ENCODE measurements at regions not wholly inside any gene's neighbourhood (a gene's known extent, or its start where the extent isn't known, plus 50 kb on each side); places are given as distances from the start of the nearest gene placed in this dataset.

DNA sequence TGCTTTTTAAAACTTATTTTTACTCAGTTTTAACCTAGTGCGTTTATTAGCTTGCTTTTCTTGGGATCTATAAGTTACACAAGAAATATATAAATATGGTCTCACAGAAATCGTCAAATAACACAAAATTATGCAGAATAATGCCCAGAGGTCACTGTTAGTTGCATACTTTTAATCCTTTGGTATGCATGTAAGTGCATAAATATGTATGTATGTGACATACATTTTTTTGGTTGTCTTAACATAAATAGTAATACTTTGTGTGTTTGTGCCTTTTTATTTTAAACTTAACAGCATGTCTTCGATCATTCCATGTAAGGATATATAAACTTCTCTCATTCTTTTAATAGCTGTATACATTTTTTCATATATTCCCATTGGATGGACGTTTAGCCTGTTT is 459.6 kb downstream of the PCNX1 start:
- H3K9me3 ChIP-seq (ENCODE audit: insufficient read depth, low read depth) = no peaks in the 10 kb centered on the region
- H3K36me3 ChIP-seq (ENCODE audit: low read depth) = peaks cover 4% of the 10 kb centered on the region; the same call in 1 of the 2 replicates
- DNase-seq = no peak
- H3K9me2 ChIP-seq (ENCODE audit: insufficient read depth) = no peaks in the 10 kb centered on the region
- no peak overlapping the region for H3K4me2 ChIP-seq
- no peak overlapping the region for H3K27ac ChIP-seq
- H3K79me2 ChIP-seq (ENCODE audit: low read depth) = peaks cover 76% of the 10 kb centered on the region
- TF ChIP-seq, protein P1, sequence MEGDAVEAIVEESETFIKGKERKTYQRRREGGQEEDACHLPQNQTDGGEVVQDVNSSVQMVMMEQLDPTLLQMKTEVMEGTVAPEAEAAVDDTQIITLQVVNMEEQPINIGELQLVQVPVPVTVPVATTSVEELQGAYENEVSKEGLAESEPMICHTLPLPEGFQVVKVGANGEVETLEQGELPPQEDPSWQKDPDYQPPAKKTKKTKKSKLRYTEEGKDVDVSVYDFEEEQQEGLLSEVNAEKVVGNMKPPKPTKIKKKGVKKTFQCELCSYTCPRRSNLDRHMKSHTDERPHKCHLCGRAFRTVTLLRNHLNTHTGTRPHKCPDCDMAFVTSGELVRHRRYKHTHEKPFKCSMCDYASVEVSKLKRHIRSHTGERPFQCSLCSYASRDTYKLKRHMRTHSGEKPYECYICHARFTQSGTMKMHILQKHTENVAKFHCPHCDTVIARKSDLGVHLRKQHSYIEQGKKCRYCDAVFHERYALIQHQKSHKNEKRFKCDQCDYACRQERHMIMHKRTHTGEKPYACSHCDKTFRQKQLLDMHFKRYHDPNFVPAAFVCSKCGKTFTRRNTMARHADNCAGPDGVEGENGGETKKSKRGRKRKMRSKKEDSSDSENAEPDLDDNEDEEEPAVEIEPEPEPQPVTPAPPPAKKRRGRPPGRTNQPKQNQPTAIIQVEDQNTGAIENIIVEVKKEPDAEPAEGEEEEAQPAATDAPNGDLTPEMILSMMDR (conservative IDR thresholded peaks at IDR 0.05) = no peak
- no peak for TF ChIP-seq EZH2 (IDR thresholded peaks at IDR 0.05; ENCODE audit: low read depth)
- peaks cover 32% of the 10 kb centered on the region for H4K20me1 ChIP-seq (ENCODE audit: insufficient read depth)
- no TSS peak for BruUV-seq (replicated peaks)
- H3F3A ChIP-seq (ENCODE audit: insufficient read depth, low read depth) = peaks cover 30% of the 10 kb centered on the region; the same call in 1 of the 2 replicates
- ChIA-PET POLR2A (ENCODE audit: unreplicated experiment) (interaction anchor here (0.6 kb wide), 1 partner anchor 102 kb away, joined by 4 read pairs; no protein-coding TSS in a partner anchor), CTCF (interaction anchor here (0.6 kb wide), 1 partner anchor 37 kb away, joined by 3 read pairs; no protein-coding TSS in a partner anchor)
- intact Hi-C loops (cut with micrococcal nuclease; ENCODE audit: unreplicated experiment) = no loop called here
- no peak overlapping the region for H3K4me3 ChIP-seq
- peaks cover 11% of the 10 kb centered on the region for H3K4me1 ChIP-seq (replicated peaks; ENCODE audit: insufficient read depth)
- H3K27me3 ChIP-seq (ENCODE audit: insufficient read depth, low read depth) = no peaks in the 10 kb centered on the region
- H2AFZ ChIP-seq = no peak overlapping the region

DNA sequence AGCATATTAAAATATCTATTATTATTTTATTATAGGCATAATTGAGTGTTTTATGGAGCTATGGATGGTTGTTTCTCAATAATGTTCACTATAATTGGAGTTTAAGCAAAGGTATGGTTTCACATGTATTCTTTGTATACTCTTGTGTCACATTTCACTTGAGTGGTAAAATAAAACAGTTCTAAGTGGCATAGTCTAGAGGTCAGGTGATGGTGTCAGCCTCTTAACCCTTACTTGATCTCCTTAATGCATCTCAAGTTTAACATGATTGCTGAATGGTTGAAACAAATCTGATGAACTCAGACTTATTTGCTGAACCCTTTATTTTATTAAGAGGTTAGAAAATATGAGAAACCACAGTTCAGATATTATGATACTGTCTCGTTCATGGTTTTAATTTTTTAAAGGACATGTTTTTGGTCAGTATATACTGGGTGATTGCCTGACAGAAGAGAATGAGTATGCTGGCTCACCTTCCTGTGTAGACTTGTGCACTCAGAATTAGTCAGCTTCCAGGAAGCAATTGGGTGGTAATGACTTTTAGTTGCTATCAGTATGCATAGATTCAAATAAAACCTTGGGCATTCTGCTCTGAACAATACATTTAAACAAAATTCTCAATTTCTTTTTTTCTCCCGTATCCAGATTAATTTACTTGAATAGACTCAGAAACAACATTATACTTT is 464.6 kb downstream of the PCNX1 start:
- CTCF ChIA-PET = no interaction called here
- H3K4me3 ChIP-seq = peak overlapping the region; percentile 18; the same call in 1 of the 2 replicates
- H3K79me2 ChIP-seq (ENCODE audit: low read depth) = peaks cover 72% of the 10 kb centered on the region

DNA sequence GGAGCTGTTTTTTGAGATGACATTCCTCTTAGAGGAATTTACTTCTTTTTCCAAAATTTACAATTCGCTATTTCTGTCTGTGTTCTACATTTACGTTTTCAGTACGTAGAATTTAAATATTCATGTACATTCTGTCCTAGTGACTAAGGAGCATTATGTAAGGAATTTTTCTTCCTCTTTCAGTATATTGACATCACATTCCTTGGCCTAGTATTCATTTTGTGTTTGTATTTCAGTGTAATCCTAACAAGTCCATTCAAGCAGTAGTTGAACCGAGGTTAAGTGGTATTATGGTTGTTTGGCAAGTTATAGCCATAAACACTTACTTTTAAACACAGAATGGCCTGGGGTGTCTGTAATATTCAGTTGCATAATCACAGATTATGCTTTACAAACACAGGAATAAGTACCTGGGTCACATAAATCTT is 465.2 kb downstream of the PCNX1 start:
- peak overlapping the region; percentile 18; the same call in 1 of the 2 replicates for H3K4me3 ChIP-seq

More for the DNA sequence above, 464.6 kb downstream of the PCNX1 start:
- intact Hi-C loops (cut with micrococcal nuclease; ENCODE audit: unreplicated experiment) = loop anchor here (2.0 kb wide), 1 partner anchor 49 kb away; no protein-coding TSS in a partner anchor
- TF ChIP-seq, protein P1 (conservative IDR thresholded peaks at IDR 0.05) = no peak
- TF ChIP-seq EZH2 (IDR thresholded peaks at IDR 0.05; ENCODE audit: low read depth) = no peak
- H4K20me1 ChIP-seq (ENCODE audit: insufficient read depth) = peaks cover 3% of the 10 kb centered on the region; the same call in 1 of the 2 replicates
- H3K4me1 ChIP-seq (replicated peaks; ENCODE audit: insufficient read depth) = peaks cover 33% of the 10 kb centered on the region
- peaks cover 50% of the 10 kb centered on the region for H3F3A ChIP-seq (ENCODE audit: insufficient read depth, low read depth)
- no TSS peak for BruUV-seq (replicated peaks)
- no peaks in the 10 kb centered on the region for H3K27me3 ChIP-seq (ENCODE audit: insufficient read depth, low read depth)
- peak in 1 of 2 experiments; percentile 60 for DNase-seq
- peak overlapping the region; percentile 63 for H3K4me2 ChIP-seq
- POLR2A ChIA-PET (ENCODE audit: unreplicated experiment) = no interaction called here
- no peaks in the 10 kb centered on the region for H3K9me2 ChIP-seq (ENCODE audit: insufficient read depth)
- peaks cover 10% of the 10 kb centered on the region for H3K36me3 ChIP-seq (ENCODE audit: low read depth)
- peaks cover 4% of the 10 kb centered on the region; the same call in 1 of the 2 replicates for H3K9me3 ChIP-seq (ENCODE audit: insufficient read depth, low read depth)
- peak overlapping the region; percentile 87 for H3K27ac ChIP-seq
- no peak overlapping the region for H2AFZ ChIP-seq

More for the DNA sequence above, 465.2 kb downstream of the PCNX1 start:
- Histone ChIP-seq H3K9me3 (ENCODE audit: insufficient read depth, low read depth) (peaks cover 4% of the 10 kb centered on the region; the same call in 1 of the 2 replicates), H3K36me3 (ENCODE audit: low read depth) (peaks cover 10% of the 10 kb centered on the region), H4K20me1 (ENCODE audit: insufficient read depth) (peaks cover 3% of the 10 kb centered on the region; the same call in 1 of the 2 replicates), H3K79me2 (ENCODE audit: low read depth) (peaks cover 72% of the 10 kb centered on the region), H3F3A (ENCODE audit: insufficient read depth, low read depth) (peaks cover 50% of the 10 kb centered on the region), H3K27ac (peak overlapping the region; percentile 87), H3K9me2 (ENCODE audit: insufficient read depth) (no peaks in the 10 kb centered on the region), H3K4me1 (replicated peaks; ENCODE audit: insufficient read depth) (peaks cover 33% of the 10 kb centered on the region), H3K4me2 (peak overlapping the region; percentile 63), H3K27me3 (ENCODE audit: insufficient read depth, low read depth) (no peaks in the 10 kb centered on the region), H2AFZ (no peak overlapping the region)
- POLR2A ChIA-PET (ENCODE audit: unreplicated experiment) = no interaction called here
- CTCF ChIA-PET = no interaction called here
- intact Hi-C loops (cut with micrococcal nuclease; ENCODE audit: unreplicated experiment) = loop anchor here (2.0 kb wide), 1 partner anchor 50 kb away; no protein-coding TSS in a partner anchor
- peak in 1 of 2 experiments; percentile 98 for DNase-seq
- BruUV-seq (replicated peaks) = no TSS peak
- TF ChIP-seq, protein P1 (conservative IDR thresholded peaks at IDR 0.05) = no peak
- TF ChIP-seq EZH2 (IDR thresholded peaks at IDR 0.05; ENCODE audit: low read depth) = no peak

Data from PC-9 (cell line).